H1 (cell line): ENCODE measurements at regions not wholly inside any gene's neighbourhood (a gene's known extent, or its start where the extent isn't known, plus 50 kb on each side); places are given as distances from the start of the nearest gene placed in this dataset.

Experiments used
- GABPA ChIP-seq: IDR thresholded peaks from 2 replicates; pipeline ENCODE4 v1.6.1; 2011; ENCODE audit warnings: mild to moderate bottlenecking, low read length, moderate library complexity, borderline replicate concordance; ENCODE audit not compliant: insufficient read depth
- TF ChIP-seq, protein P1 (sequence below): IDR thresholded peaks from 2 replicates; pipeline ENCODE4 v1.6.1; 2011; ENCODE audit warnings: low read length, improper control_type of control experiment
- TF ChIP-seq, protein P2 (sequence below): IDR thresholded peaks from 2 replicates; pipeline ENCODE4 v1.6.1; 2012; ENCODE audit warnings: inconsistent platforms

DNA sequence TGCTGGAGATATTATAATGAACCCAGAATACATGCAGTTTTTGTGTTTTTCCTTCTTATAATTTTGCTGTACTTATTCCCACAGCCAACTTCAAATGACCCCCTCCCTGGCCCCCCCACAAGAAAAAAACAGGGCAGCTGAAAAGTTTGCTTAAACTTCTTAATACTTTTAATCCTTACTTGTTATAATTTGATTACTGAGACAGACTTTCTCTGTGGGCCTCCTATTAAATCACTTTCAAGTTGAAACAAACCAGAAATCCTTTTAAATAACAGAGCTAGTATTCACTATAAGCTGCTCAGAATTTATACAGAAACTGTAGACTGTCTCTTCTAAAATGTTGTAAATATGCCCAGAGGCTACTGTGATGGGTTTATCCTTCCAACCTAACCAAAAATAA lies 106.3 kb downstream of the CENPW start:
- TF ChIP-seq, protein P1, sequence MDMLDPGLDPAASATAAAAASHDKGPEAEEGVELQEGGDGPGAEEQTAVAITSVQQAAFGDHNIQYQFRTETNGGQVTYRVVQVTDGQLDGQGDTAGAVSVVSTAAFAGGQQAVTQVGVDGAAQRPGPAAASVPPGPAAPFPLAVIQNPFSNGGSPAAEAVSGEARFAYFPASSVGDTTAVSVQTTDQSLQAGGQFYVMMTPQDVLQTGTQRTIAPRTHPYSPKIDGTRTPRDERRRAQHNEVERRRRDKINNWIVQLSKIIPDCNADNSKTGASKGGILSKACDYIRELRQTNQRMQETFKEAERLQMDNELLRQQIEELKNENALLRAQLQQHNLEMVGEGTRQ: no peak
- TF ChIP-seq, protein P2, sequence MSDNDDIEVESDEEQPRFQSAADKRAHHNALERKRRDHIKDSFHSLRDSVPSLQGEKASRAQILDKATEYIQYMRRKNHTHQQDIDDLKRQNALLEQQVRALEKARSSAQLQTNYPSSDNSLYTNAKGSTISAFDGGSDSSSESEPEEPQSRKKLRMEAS: no peak
- TF ChIP-seq GABPA: no peak
